Endodermal cell (in vitro differentiated cells): ENCODE measurements at regions not wholly inside any gene's neighbourhood (a gene's known extent, or its start where the extent isn't known, plus 50 kb on each side); places are given as distances from the start of the nearest gene placed in this dataset.
"Not testable (repeated sequence)": the region's sequence is repeated elsewhere in the genome, so short reads cannot be mapped to it uniquely, and the experiment has no call there.

Source experiments
- DNase-seq: peaks from one replicate; pipeline ENCODE4 v3.0.0-alpha.2; 2017
- H3K27ac ChIP-seq: 2 replicates; pipeline ENCODE4 v1.5.1; 2013; ENCODE audit warnings: mild to moderate bottlenecking, low read depth, low read length, moderate library complexity
- H3K27me3 ChIP-seq: 2 replicates; pipeline ENCODE4 v1.6.1; 2013; ENCODE audit warnings: mild to moderate bottlenecking, low read length, moderate library complexity; ENCODE audit not compliant: insufficient read depth, control insufficient read depth, poor library complexity, severe bottlenecking
- H3K36me3 ChIP-seq: 2 replicates; pipeline ENCODE4 v1.7.0; 2013; ENCODE audit warnings: mild to moderate bottlenecking, low read length, moderate library complexity; ENCODE audit not compliant: control insufficient read depth, insufficient read depth
- H3K4me1 ChIP-seq: one replicate; pipeline ENCODE4 v1.7.0; 2013; ENCODE audit warnings: low read length; ENCODE audit not compliant: control insufficient read depth, insufficient read depth
- H3K4me3 ChIP-seq: 2 replicates; pipeline ENCODE4 v1.5.1; 2013; ENCODE audit warnings: mild to moderate bottlenecking, low read length, moderate library complexity
- H3K9ac ChIP-seq: 2 replicates; pipeline ENCODE4 v1.6.1; 2013; ENCODE audit warnings: mild to moderate bottlenecking, low read length, moderate library complexity; ENCODE audit not compliant: poor library complexity, severe bottlenecking; ENCODE audit errors: extremely low read depth
- H3K9me3 ChIP-seq: 2 replicates; pipeline ENCODE4 v1.6.1; 2013; ENCODE audit warnings: mild to moderate bottlenecking, low read length, moderate library complexity; ENCODE audit not compliant: control insufficient read depth
- H3K27ac Mint-ChIP-seq: 2 replicates; pipeline ENCODE4 v1.8.0; 2020; ENCODE audit warnings: mixed read lengths
- H3K27me3 Mint-ChIP-seq: 2 replicates; pipeline ENCODE4 v1.8.0; 2021; ENCODE audit warnings: mild to moderate bottlenecking, mixed read lengths; ENCODE audit not compliant: insufficient read depth
- H3K36me3 Mint-ChIP-seq: 2 replicates; pipeline ENCODE4 v1.8.0; 2020; ENCODE audit warnings: low read depth, mixed read lengths
- H3K4me1 Mint-ChIP-seq: 2 replicates; pipeline ENCODE4 v1.8.0; 2020; ENCODE audit warnings: mixed read lengths
- H3K4me3 Mint-ChIP-seq: 2 replicates; pipeline ENCODE4 v1.8.0; 2020; ENCODE audit warnings: mild to moderate bottlenecking, moderate library complexity, mixed read lengths
- H3K9me3 Mint-ChIP-seq: 2 replicates; pipeline ENCODE4 v1.8.0; 2020; ENCODE audit warnings: mild to moderate bottlenecking, mixed read lengths
- WGBS, 2 experiments: methylation state at CpG; one replicate each; pipeline versions ENCODE4 v1.1.5 to v1.1.7; 2013; ENCODE audit warnings: missing lambda C conversion rate in 2 of 2, mixed read lengths in 1 of 2; ENCODE audit not compliant: insufficient coverage in 1 of 2, insufficient read length in 1 of 2; 5-methylcytosine and 5-hydroxymethylcytosine counted together
- TF ChIP-seq, protein P1 (sequence below): fragments of 200-600 bp; sonication (generic); conservative IDR thresholded peaks from 2 replicates; pipeline ENCODE4 v1.5.0; 2021; ENCODE audit warnings: antibody characterized with exemption, mild to moderate bottlenecking

DNA sequence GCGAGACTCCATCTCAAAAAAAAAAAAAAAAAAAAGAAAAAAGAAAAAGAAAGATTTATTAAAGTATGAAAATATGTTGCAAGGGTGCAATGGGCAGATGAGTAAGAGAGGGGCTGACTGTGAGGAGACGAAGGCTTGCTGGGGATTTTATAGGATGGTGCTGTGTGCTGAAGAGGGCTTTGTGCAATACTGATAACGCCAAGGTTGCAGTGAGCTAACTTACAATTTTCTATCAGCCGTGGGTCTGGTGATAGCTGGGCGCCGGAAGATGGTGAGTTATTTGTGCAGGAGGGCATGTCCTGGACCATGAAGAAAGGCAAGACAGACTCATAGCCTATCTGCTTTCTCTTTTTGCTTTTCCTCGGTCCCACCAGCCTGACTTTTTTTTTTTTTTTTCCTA is 281.1 kb downstream of the MAP2K6 start:
- no peak overlapping the region for H3K4me3 Mint-ChIP-seq
- no peak for DNase-seq
- no peak overlapping the region for H3K27ac ChIP-seq
- no peak overlapping the region for H3K4me3 ChIP-seq
- H3K9me3 ChIP-seq: peaks cover 20% of the 10 kb centered on the region
- H3K9ac ChIP-seq: no peak overlapping the region
- H3K36me3 ChIP-seq: no peaks in the 10 kb centered on the region
- TF ChIP-seq, protein P1, sequence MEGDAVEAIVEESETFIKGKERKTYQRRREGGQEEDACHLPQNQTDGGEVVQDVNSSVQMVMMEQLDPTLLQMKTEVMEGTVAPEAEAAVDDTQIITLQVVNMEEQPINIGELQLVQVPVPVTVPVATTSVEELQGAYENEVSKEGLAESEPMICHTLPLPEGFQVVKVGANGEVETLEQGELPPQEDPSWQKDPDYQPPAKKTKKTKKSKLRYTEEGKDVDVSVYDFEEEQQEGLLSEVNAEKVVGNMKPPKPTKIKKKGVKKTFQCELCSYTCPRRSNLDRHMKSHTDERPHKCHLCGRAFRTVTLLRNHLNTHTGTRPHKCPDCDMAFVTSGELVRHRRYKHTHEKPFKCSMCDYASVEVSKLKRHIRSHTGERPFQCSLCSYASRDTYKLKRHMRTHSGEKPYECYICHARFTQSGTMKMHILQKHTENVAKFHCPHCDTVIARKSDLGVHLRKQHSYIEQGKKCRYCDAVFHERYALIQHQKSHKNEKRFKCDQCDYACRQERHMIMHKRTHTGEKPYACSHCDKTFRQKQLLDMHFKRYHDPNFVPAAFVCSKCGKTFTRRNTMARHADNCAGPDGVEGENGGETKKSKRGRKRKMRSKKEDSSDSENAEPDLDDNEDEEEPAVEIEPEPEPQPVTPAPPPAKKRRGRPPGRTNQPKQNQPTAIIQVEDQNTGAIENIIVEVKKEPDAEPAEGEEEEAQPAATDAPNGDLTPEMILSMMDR: no peak
- no peak overlapping the region for H3K27ac Mint-ChIP-seq
- no peaks in the 10 kb centered on the region for H3K4me1 Mint-ChIP-seq
- peaks cover 49% of the 10 kb centered on the region for H3K9me3 Mint-ChIP-seq
- no peaks in the 10 kb centered on the region for H3K27me3 ChIP-seq
- no peaks in the 10 kb centered on the region for H3K27me3 Mint-ChIP-seq
- H3K36me3 Mint-ChIP-seq: peaks cover 4% of the 10 kb centered on the region
- 86 to 93% methylated on average over 4 to 7 of the region's 7 CpGs for WGBS, 2 experiments
- no peaks in the 10 kb centered on the region for H3K4me1 ChIP-seq

DNA sequence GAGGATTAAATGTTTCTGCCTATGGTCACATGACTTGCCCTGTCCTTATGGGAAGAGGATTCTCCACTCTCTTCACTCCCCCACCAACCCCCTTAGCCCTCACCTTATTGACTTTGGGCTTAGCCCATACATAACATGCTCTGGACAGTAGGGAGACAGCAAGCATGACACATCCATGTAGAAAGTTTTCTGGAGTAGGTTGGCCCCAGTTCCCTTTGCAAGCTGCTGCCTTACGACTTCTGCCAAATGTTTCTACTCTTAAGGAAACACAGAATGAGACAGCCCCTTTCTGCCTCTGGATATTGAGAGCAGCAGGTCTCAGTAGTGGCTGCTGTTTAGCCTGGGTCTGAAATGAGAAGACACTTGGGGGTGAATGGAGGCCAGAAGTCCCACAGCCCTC is 282.2 kb downstream of the MAP2K6 start:
- Mint-ChIP-seq H3K27ac (no peak overlapping the region), H3K9me3 (peaks cover 49% of the 10 kb centered on the region), H3K4me1 (no peaks in the 10 kb centered on the region), H3K36me3 (peaks cover 4% of the 10 kb centered on the region), H3K4me3 (no peak overlapping the region), H3K27me3 (no peaks in the 10 kb centered on the region)
- H3K36me3 ChIP-seq: no peaks in the 10 kb centered on the region
- H3K9me3 ChIP-seq: peaks cover 20% of the 10 kb centered on the region
- TF ChIP-seq, protein P1: no peak
- H3K27ac ChIP-seq: no peak overlapping the region
- H3K4me1 ChIP-seq: no peaks in the 10 kb centered on the region
- no peak for DNase-seq
- WGBS, 2 experiments: 92% methylated on average over 1 of the region's 1 CpG; no CpG with 5 or more reads in 1 of the 2 experiments
- H3K27me3 ChIP-seq: no peaks in the 10 kb centered on the region
- H3K9ac ChIP-seq: no peak overlapping the region
- H3K4me3 ChIP-seq: no peak overlapping the region

DNA sequence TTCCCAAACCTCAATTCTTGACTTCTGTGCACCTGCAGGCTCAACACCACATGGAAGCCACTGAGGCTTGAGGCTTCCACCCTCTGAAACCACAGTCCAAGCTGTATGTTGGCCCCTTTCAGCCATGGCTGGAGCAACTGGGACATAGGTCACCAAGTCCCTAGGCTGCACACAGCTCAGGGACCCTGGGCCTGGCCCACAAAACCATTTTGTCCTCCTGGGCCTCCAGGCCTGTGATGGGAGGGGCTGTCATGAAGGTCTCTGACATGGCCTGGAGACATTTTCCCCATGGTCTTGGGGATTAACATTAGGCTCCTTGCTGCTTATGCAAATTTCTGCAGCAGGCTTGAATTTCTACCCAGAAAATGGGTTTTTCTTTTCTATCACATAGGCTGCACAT is 283.9 kb downstream of the MAP2K6 start:
- not testable (repeated sequence) for H3K36me3 ChIP-seq, H3K4me3 Mint-ChIP-seq, DNase-seq, H3K27me3 ChIP-seq, H3K27me3 Mint-ChIP-seq, H3K4me1 ChIP-seq, H3K4me1 Mint-ChIP-seq, H3K4me3 ChIP-seq, H3K27ac ChIP-seq, H3K36me3 Mint-ChIP-seq, H3K9ac ChIP-seq, H3K27ac Mint-ChIP-seq
- H3K9me3 ChIP-seq: peaks cover 20% of the 10 kb centered on the region
- H3K9me3 Mint-ChIP-seq: peaks cover 49% of the 10 kb centered on the region

DNA sequence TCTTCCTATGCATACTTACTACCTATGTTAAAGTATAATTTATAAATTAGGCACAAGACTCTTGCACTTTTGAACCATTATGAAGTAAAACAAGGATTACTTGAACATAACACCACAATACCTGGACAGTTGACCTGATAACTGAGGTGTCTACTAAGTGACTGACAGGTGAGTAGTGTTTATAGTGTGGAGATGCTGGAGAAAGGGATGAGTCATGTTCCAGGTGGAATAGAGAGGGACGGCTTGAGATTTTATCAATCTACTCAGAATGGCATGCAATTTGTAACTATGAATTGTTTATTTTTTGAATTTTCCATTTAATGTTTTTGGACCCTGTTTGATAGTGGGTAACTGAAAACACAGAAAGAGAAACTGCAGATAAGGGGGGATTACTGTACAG is 287.6 kb downstream of the MAP2K6 start:
- no peaks in the 10 kb centered on the region for H3K27me3 Mint-ChIP-seq
- Histone ChIP-seq H3K36me3 (no peaks in the 10 kb centered on the region), H3K9ac (no peak overlapping the region), H3K4me3 (no peak overlapping the region), H3K4me1 (no peaks in the 10 kb centered on the region), H3K9me3 (peaks cover 20% of the 10 kb centered on the region), H3K27me3 (no peaks in the 10 kb centered on the region), H3K27ac (no peak overlapping the region)
- H3K4me1 Mint-ChIP-seq: no peaks in the 10 kb centered on the region
- TF ChIP-seq, protein P1: no peak
- H3K9me3 Mint-ChIP-seq: peaks cover 34% of the 10 kb centered on the region
- DNase-seq: no peak
- H3K4me3 Mint-ChIP-seq: no peak overlapping the region
- no peak overlapping the region for H3K27ac Mint-ChIP-seq
- WGBS, 2 experiments: 92 to 100% methylated on average over 1 of the region's 1 CpG
- H3K36me3 Mint-ChIP-seq: peaks cover 3% of the 10 kb centered on the region
